IMR-90 (cell line): ENCODE measurements at regions not wholly inside any gene's neighbourhood (a gene's known extent, or its start where the extent isn't known, plus 50 kb on each side); places are given as distances from the start of the nearest gene placed in this dataset.

ENCODE experiments used
- ATAC-seq: fragments of 200-7000 bp; cut with Tn5 transposase; 2 replicates; pipeline ENCODE4 v1.9.1; 2020; ENCODE audit warnings: low read depth, mild to moderate bottlenecking, moderate library complexity
- BruUV-seq: library from RNA; stranded (reverse); fragments of 400-500 nt; replicated peaks from 2 replicates; lab custom pipeline; 2021; lab: Mats Ljungman, UMichigan
- CTCF ChIA-PET: fragments of 300-600 bp; formaldehyde crosslinking; extraction: SDS; loops from one replicate; lab custom pipeline; 2021; ENCODE audit warnings: antibody characterized with exemption; lab: Yijun Ruan, JAX
- POLR2A ChIA-PET: fragments of 300-600 bp; sonication (Branson Sonifier 250); formaldehyde crosslinking; loops from one replicate; lab custom pipeline; 2022; ENCODE audit warnings: antibody characterized with exemption; ENCODE audit not compliant: unreplicated experiment; lab: Charles Lee
- DNase-seq: peaks from one replicate; pipeline ENCODE4 v3.0.0; 2013
- H2AFZ ChIP-seq: replicated peaks from 2 replicates; pipeline ENCODE3; 2013; ENCODE audit warnings: low read length, mild to moderate bottlenecking; ENCODE audit not compliant: poor library complexity
- H2AK5ac ChIP-seq: 2 replicates; pipeline ENCODE4 v1.6.1; 2013; ENCODE audit warnings: low read depth, low read length, inconsistent platforms
- H2AK9ac ChIP-seq: replicated peaks from 2 replicates; pipeline ENCODE3; 2013; ENCODE audit warnings: mild to moderate bottlenecking, low read depth, low read length, moderate library complexity; ENCODE audit not compliant: poor library complexity
- H2BK120ac ChIP-seq: 2 replicates; pipeline ENCODE4 v1.6.1; 2013; ENCODE audit warnings: low read depth, low read length, inconsistent platforms
- H2BK15ac ChIP-seq: 3 replicates; pipeline ENCODE4 v1.6.1; 2013; ENCODE audit warnings: low read depth, low read length, inconsistent platforms
- H2BK20ac ChIP-seq: 2 replicates; pipeline ENCODE4 v1.6.1; 2013; ENCODE audit warnings: low read depth, mild to moderate bottlenecking, inconsistent platforms, low read length, moderate library complexity
- H2BK5ac ChIP-seq: 2 replicates; pipeline ENCODE4 v1.6.1; 2013; ENCODE audit warnings: mild to moderate bottlenecking, low read depth, low read length, inconsistent platforms; ENCODE audit not compliant: poor library complexity, severe bottlenecking
- H3K14ac ChIP-seq: replicated peaks from 2 replicates; pipeline ENCODE4 v1.6.1; 2013; ENCODE audit warnings: low read depth, low read length, inconsistent platforms
- H3K18ac ChIP-seq: 2 replicates; pipeline ENCODE4 v1.6.1; 2013; ENCODE audit warnings: low read depth, low read length, control low read depth
- H3K23ac ChIP-seq: 2 replicates; pipeline ENCODE4 v1.6.1; 2013; ENCODE audit warnings: low read depth, low read length, inconsistent platforms
- H3K27ac ChIP-seq: 2 replicates; pipeline ENCODE4 v1.5.1; 2013; ENCODE audit warnings: mild to moderate bottlenecking, control low read depth, low read length; ENCODE audit not compliant: insufficient read depth
- H3K27me3 ChIP-seq: 2 replicates; pipeline ENCODE4 v1.6.1; 2013; ENCODE audit warnings: low read length; ENCODE audit not compliant: control insufficient read depth, insufficient read depth
- H3K36me3 ChIP-seq: 2 replicates; pipeline ENCODE4 v1.6.1; 2013; ENCODE audit warnings: low read length, mixed read lengths; ENCODE audit not compliant: control insufficient read depth, insufficient read depth
- H3K4ac ChIP-seq: 2 replicates; pipeline ENCODE4 v1.6.1; 2013; ENCODE audit warnings: low read depth, low read length, inconsistent platforms
- H3K4me1 ChIP-seq: 2 replicates; pipeline ENCODE4 v1.6.1; 2013; ENCODE audit warnings: low read length, mixed read lengths; ENCODE audit not compliant: control insufficient read depth, insufficient read depth
- H3K4me2 ChIP-seq: 2 replicates; pipeline ENCODE4 v1.6.1; 2013; ENCODE audit warnings: low read depth, mild to moderate bottlenecking, control low read depth, low read length, moderate library complexity
- H3K4me3 ChIP-seq: 2 replicates; pipeline ENCODE4 v1.5.1; 2013; ENCODE audit warnings: low read depth, mild to moderate bottlenecking, control low read depth, low read length, moderate library complexity; ENCODE audit not compliant: insufficient read depth
- H3K56ac ChIP-seq: 2 replicates; pipeline ENCODE4 v1.6.1; 2013; ENCODE audit warnings: low read length, inconsistent platforms; ENCODE audit not compliant: insufficient read depth; ENCODE audit errors: extremely low read depth
- H3K79me1 ChIP-seq, 2 experiments: 2 replicates each; pipeline ENCODE4 v1.6.1; 2013; ENCODE audit warnings: low read length in 2 of 2, inconsistent platforms in 1 of 2, low read depth in 1 of 2
- H3K9ac ChIP-seq: 2 replicates; pipeline ENCODE4 v1.6.1; 2013; ENCODE audit warnings: low read depth, low read length, control low read depth
- H3K9me1 ChIP-seq: 2 replicates; pipeline ENCODE4 v1.6.1; 2013; ENCODE audit warnings: low read length, inconsistent platforms; ENCODE audit not compliant: insufficient read depth
- H3K9me3 ChIP-seq: 2 replicates; pipeline ENCODE4 v1.6.1; 2013; ENCODE audit warnings: low read length; ENCODE audit not compliant: control insufficient read depth, insufficient read depth
- H4K20me1 ChIP-seq: 2 replicates; pipeline ENCODE4 v1.6.1; 2013; ENCODE audit warnings: low read length, inconsistent platforms; ENCODE audit not compliant: insufficient read depth
- H4K5ac ChIP-seq: 2 replicates; pipeline ENCODE4 v1.6.1; 2013; ENCODE audit warnings: mild to moderate bottlenecking, low read depth, low read length, control low read depth
- H4K8ac ChIP-seq, 2 experiments: 2 replicates each; pipeline ENCODE4 v1.6.1; 2013; ENCODE audit warnings: low read depth in 2 of 2, low read length in 2 of 2, control low read depth in 1 of 2, inconsistent platforms in 1 of 2
- H4K91ac ChIP-seq: 2 replicates; pipeline ENCODE4 v1.6.1; 2013; ENCODE audit warnings: low read depth, low read length, inconsistent platforms; ENCODE audit not compliant: insufficient read depth
- BHLHE40 ChIP-seq: fragments of 150-350 bp; IDR thresholded peaks from 2 replicates; pipeline ENCODE4 v1.6.1; 2016; ENCODE audit warnings: mild to moderate bottlenecking, low read depth, low read length
- CEBPB ChIP-seq: IDR thresholded peaks from 2 replicates; pipeline ENCODE4 v1.6.1; 2012; ENCODE audit warnings: low read depth, low read length, improper control_type of control experiment
- CHD1 ChIP-seq: IDR thresholded peaks from 2 replicates; pipeline ENCODE4 v1.6.1; 2012; ENCODE audit warnings: low read depth, low read length, improper control_type of control experiment
- FOS ChIP-seq: fragments of 150-350 bp; IDR thresholded peaks from 2 replicates; pipeline ENCODE4 v1.6.1; 2016; ENCODE audit warnings: low read depth, low read length
- MAFK ChIP-seq: IDR thresholded peaks from 2 replicates; pipeline ENCODE4 v1.6.1; 2012; ENCODE audit warnings: low read depth, low read length, improper control_type of control experiment
- MAZ ChIP-seq: IDR thresholded peaks from 2 replicates; pipeline ENCODE4 v1.6.1; 2012; ENCODE audit warnings: low read depth, mild to moderate bottlenecking, low read length, improper control_type of control experiment, moderate library complexity, borderline replicate concordance
- NFE2L2 ChIP-seq: fragments of 150-350 bp; IDR thresholded peaks from 2 replicates; pipeline ENCODE4 v1.6.1; 2016; ENCODE audit warnings: low read depth, mild to moderate bottlenecking, low read length
- POLR2A ChIP-seq: IDR thresholded peaks from 2 replicates; pipeline ENCODE4 v1.6.1; 2012; ENCODE audit warnings: mild to moderate bottlenecking, low read depth, low read length
- RAD21 ChIP-seq: IDR thresholded peaks from 2 replicates; pipeline ENCODE4 v1.6.1; 2012; ENCODE audit warnings: low read length, improper control_type of control experiment
- RCOR1 ChIP-seq: IDR thresholded peaks from 2 replicates; pipeline ENCODE4 v1.6.1; 2012; ENCODE audit warnings: mild to moderate bottlenecking, low read length, improper control_type of control experiment; ENCODE audit not compliant: insufficient replicate concordance
- SMC3 ChIP-seq: fragments of 150-350 bp; IDR thresholded peaks from 2 replicates; pipeline ENCODE4 v1.6.1; 2016; ENCODE audit warnings: low read depth, mild to moderate bottlenecking, antibody characterized with exemption, low read length, moderate library complexity
- WGBS, 2 experiments: methylation state at CpG; one replicate each; pipeline versions ENCODE4 v1.1.5 to v1.1.7; 2013; ENCODE audit warnings: missing lambda C conversion rate in 2 of 2; ENCODE audit not compliant: insufficient read length in 1 of 2; ENCODE audit errors: extremely low coverage in 2 of 2; 5-methylcytosine and 5-hydroxymethylcytosine counted together
- dilution Hi-C: fragments of 300-500 bp; cut with HindIII; formaldehyde crosslinking; loops from one replicate; pipeline ENCODE4 v1.14.3; 2018; ENCODE audit warnings: low sequenced_read_pairs; ENCODE audit not compliant: unreplicated experiment
- in situ Hi-C: fragments of 300-500 bp; cut with MboI; formaldehyde crosslinking; loops from 3 replicates; pipeline ENCODE4 v1.14.3; 2019; ENCODE audit warnings: low sequenced_read_pairs, inconsistent platforms, mixed read lengths
- intact Hi-C: fragments of 100-400 bp; cut with micrococcal nuclease; formaldehyde crosslinking; loops from 2 replicates; pipeline ENCODE4 v1.10.0; 2022
- TF ChIP-seq, protein P1 (sequence below): fragments of 150-350 bp; IDR thresholded peaks from 2 replicates; pipeline ENCODE4 v1.6.1; 2016; ENCODE audit warnings: low read depth, mild to moderate bottlenecking, low read length, moderate library complexity, borderline replicate concordance
- TF ChIP-seq, protein P2 (sequence below): fragments of 150-350 bp; IDR thresholded peaks from 2 replicates; pipeline ENCODE4 v1.6.1; 2017; ENCODE audit warnings: mild to moderate bottlenecking, antibody characterized with exemption, low read length, low read depth

DNA sequence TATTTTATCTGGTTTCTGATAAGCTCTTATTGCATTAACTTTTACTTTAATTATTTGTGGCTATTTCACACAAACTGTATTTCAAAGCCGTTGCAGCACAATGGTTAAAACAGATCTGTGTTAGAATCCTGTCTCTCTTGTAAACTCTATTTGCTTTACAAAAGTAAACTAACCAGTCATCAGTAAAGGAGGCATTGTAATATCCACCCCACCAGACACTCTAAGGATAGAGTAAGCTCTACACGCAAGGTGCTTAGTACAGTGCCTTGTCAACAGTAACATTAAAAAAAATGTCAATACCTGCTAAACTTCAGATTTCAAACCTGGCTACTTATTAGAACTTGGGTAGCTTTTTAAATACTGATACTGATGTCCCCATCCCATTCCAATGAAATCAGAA, 228.4 kb downstream of the RCHY1 start:
- intact Hi-C loops = loop anchor here (5.0 kb wide), 1 partner anchor 354 kb away; the partner anchor contains the start of gene PARM1
- Histone ChIP-seq H3K36me3 (no peaks in the 10 kb centered on the region), H4K91ac (no peak overlapping the region), H4K5ac (no peak overlapping the region), H3K9me1 (no peaks in the 10 kb centered on the region), H3K27me3 (peaks cover 4% of the 10 kb centered on the region), H4K20me1 (no peaks in the 10 kb centered on the region), H3K9ac (no peak overlapping the region), H2BK20ac (no peak overlapping the region), H3K4me1 (no peaks in the 10 kb centered on the region), H2AFZ (no peak overlapping the region), H3K23ac (no peak overlapping the region), H4K8ac (no peak overlapping the region), H2BK5ac (no peak overlapping the region), H3K4me3 (no peak overlapping the region), H3K79me1 (no peaks in the 10 kb centered on the region), H3K14ac (no peak overlapping the region), H2AK9ac (no peak overlapping the region), H3K4me2 (no peak overlapping the region), H3K18ac (no peak overlapping the region), H3K56ac (no peak overlapping the region), H3K4ac (no peak overlapping the region), H2BK15ac (no peak overlapping the region), H3K9me3 (no peaks in the 10 kb centered on the region), H2AK5ac (no peak overlapping the region), H2BK120ac (no peak overlapping the region), H3K27ac (no peak overlapping the region)
- ChIA-PET POLR2A (no interaction called here), CTCF (no interaction called here)
- TF ChIP-seq POLR2A (no peak), NFE2L2 (no peak), FOS (no peak), BHLHE40 (no peak), MAZ (no peak), CHD1 (no peak), SMC3 (no peak), RAD21 (no peak), MAFK (no peak), RCOR1 (no peak), CEBPB (no peak)
- TF ChIP-seq, protein P1, sequence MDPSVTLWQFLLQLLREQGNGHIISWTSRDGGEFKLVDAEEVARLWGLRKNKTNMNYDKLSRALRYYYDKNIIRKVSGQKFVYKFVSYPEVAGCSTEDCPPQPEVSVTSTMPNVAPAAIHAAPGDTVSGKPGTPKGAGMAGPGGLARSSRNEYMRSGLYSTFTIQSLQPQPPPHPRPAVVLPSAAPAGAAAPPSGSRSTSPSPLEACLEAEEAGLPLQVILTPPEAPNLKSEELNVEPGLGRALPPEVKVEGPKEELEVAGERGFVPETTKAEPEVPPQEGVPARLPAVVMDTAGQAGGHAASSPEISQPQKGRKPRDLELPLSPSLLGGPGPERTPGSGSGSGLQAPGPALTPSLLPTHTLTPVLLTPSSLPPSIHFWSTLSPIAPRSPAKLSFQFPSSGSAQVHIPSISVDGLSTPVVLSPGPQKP = no peak
- TF ChIP-seq, protein P2, sequence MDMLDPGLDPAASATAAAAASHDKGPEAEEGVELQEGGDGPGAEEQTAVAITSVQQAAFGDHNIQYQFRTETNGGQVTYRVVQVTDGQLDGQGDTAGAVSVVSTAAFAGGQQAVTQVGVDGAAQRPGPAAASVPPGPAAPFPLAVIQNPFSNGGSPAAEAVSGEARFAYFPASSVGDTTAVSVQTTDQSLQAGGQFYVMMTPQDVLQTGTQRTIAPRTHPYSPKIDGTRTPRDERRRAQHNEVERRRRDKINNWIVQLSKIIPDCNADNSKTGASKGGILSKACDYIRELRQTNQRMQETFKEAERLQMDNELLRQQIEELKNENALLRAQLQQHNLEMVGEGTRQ = no peak
- no peak for ATAC-seq
- dilution Hi-C loops = no loop called here
- no TSS peak for BruUV-seq
- DNase-seq = no peak
- WGBS, 2 experiments = no CpG with 5 or more reads among the region's 2 CpGs
- in situ Hi-C loops = no loop called here
